ENCODE measurements at regions not wholly inside any gene's neighbourhood (a gene's known extent, or its start where the extent isn't known, plus 50 kb on each side); places are given as distances from the start of the nearest gene placed in this dataset.

DNA sequence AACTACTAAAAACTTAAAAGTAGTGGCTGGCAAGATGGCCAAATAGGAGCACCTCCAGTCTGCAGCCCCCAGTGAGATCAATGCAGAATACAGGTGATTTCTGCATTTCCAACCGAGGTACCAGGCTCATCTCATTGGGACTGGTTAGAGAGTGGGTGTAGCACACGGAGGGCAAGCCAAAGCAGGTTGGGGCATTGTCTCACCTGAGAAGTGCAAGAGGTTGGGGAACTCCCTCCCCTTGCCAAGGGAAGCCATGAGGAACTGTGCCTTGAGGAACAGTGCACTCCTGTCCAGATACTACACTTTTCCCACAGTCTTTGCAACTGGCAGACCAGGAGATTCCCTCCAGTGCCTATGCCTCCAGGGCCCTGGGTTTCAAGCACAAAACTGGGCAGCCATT lies 311.1 kb downstream of the PAPSS1 start:
- ChIA-PET POLR2A (no interaction called here), CTCF (ENCODE audit: low intra/inter-chr PET ratio) (no interaction called here)
- DNase-seq (ENCODE audit: extremely low read depth in 1 of 4, low spot score in 3 of 4) (no peak), ATAC-seq (no peak), FAIRE-seq (no peak)
- no TSS peak for BruUV-seq (replicated peaks)
- 0% methylated on average over 2 of the region's 2 CpGs for WGBS (ENCODE audit: insufficient coverage, low coverage, missing lambda C conversion rate)
- H3K9me3 ChIP-seq (replicated peaks; ENCODE audit: control insufficient read depth, insufficient read depth, low read depth, low read length), result no peaks in the 10 kb centered on the region
- H3K9me1 ChIP-seq (ENCODE audit: control insufficient read depth, insufficient read depth, low read length), result no peaks in the 10 kb centered on the region
- H3K4me1 ChIP-seq (replicated peaks in 1 of 2; ENCODE audit: control insufficient read depth in 2 of 2, insufficient read depth in 2 of 2, low read length in 2 of 2), result no peaks in the 10 kb centered on the region
- no peaks in the 10 kb centered on the region for H3K27me3 ChIP-seq (ENCODE audit: control insufficient read depth in 2 of 2, insufficient read depth in 2 of 2, low read length in 2 of 2)
- no peak overlapping the region for H2AFZ ChIP-seq (ENCODE audit: low read depth, low read length)
- H3K36me3 ChIP-seq (ENCODE audit: control insufficient read depth, insufficient read depth, low read length), result no peaks in the 10 kb centered on the region
- H3K4me3 ChIP-seq, result no peak overlapping the region
- in situ Hi-C loops (cut with MboI), result no loop called here
- H4K20me1 ChIP-seq (replicated peaks; ENCODE audit: control insufficient read depth, insufficient read depth, low read length), result no peaks in the 10 kb centered on the region
- no peak for TF ChIP-seq THRAP3 (IDR thresholded peaks at IDR 0.05; ENCODE audit: borderline replicate concordance)
- TF ChIP-seq, protein P1, sequence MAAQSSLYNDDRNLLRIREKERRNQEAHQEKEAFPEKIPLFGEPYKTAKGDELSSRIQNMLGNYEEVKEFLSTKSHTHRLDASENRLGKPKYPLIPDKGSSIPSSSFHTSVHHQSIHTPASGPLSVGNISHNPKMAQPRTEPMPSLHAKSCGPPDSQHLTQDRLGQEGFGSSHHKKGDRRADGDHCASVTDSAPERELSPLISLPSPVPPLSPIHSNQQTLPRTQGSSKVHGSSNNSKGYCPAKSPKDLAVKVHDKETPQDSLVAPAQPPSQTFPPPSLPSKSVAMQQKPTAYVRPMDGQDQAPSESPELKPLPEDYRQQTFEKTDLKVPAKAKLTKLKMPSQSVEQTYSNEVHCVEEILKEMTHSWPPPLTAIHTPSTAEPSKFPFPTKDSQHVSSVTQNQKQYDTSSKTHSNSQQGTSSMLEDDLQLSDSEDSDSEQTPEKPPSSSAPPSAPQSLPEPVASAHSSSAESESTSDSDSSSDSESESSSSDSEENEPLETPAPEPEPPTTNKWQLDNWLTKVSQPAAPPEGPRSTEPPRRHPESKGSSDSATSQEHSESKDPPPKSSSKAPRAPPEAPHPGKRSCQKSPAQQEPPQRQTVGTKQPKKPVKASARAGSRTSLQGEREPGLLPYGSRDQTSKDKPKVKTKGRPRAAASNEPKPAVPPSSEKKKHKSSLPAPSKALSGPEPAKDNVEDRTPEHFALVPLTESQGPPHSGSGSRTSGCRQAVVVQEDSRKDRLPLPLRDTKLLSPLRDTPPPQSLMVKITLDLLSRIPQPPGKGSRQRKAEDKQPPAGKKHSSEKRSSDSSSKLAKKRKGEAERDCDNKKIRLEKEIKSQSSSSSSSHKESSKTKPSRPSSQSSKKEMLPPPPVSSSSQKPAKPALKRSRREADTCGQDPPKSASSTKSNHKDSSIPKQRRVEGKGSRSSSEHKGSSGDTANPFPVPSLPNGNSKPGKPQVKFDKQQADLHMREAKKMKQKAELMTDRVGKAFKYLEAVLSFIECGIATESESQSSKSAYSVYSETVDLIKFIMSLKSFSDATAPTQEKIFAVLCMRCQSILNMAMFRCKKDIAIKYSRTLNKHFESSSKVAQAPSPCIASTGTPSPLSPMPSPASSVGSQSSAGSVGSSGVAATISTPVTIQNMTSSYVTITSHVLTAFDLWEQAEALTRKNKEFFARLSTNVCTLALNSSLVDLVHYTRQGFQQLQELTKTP (IDR thresholded peaks at IDR 0.05; ENCODE audit: low read depth in 1 of 2, partially characterized antibody in 2 of 2), result no peak
- TF ChIP-seq, protein P2, sequence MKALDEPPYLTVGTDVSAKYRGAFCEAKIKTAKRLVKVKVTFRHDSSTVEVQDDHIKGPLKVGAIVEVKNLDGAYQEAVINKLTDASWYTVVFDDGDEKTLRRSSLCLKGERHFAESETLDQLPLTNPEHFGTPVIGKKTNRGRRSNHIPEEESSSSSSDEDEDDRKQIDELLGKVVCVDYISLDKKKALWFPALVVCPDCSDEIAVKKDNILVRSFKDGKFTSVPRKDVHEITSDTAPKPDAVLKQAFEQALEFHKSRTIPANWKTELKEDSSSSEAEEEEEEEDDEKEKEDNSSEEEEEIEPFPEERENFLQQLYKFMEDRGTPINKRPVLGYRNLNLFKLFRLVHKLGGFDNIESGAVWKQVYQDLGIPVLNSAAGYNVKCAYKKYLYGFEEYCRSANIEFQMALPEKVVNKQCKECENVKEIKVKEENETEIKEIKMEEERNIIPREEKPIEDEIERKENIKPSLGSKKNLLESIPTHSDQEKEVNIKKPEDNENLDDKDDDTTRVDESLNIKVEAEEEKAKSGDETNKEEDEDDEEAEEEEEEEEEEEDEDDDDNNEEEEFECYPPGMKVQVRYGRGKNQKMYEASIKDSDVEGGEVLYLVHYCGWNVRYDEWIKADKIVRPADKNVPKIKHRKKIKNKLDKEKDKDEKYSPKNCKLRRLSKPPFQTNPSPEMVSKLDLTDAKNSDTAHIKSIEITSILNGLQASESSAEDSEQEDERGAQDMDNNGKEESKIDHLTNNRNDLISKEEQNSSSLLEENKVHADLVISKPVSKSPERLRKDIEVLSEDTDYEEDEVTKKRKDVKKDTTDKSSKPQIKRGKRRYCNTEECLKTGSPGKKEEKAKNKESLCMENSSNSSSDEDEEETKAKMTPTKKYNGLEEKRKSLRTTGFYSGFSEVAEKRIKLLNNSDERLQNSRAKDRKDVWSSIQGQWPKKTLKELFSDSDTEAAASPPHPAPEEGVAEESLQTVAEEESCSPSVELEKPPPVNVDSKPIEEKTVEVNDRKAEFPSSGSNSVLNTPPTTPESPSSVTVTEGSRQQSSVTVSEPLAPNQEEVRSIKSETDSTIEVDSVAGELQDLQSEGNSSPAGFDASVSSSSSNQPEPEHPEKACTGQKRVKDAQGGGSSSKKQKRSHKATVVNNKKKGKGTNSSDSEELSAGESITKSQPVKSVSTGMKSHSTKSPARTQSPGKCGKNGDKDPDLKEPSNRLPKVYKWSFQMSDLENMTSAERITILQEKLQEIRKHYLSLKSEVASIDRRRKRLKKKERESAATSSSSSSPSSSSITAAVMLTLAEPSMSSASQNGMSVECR (CRISPR knock-in tag; IDR thresholded peaks at IDR 0.05), result no peak
- TF ChIP-seq RFX5 (IDR thresholded peaks at IDR 0.05; ENCODE audit: low read depth, low read length), result no peak
- no peak for TF ChIP-seq ZNF347 (CRISPR knock-in tag; IDR thresholded peaks at IDR 0.05; ENCODE audit: low read depth)
- H3K27ac ChIP-seq (ENCODE audit: extremely low read depth, low read depth, low read length), result no peak overlapping the region
- intact Hi-C loops (cut with micrococcal nuclease), result no loop called here
- H3K9ac ChIP-seq (ENCODE audit: insufficient read depth in 1 of 2, low read depth in 2 of 2, low read length in 2 of 2), result no peak overlapping the region
- no peaks in the 10 kb centered on the region for H3K79me2 ChIP-seq (ENCODE audit: control insufficient read depth, insufficient read depth, low read length)
- no peak overlapping the region for H3K4me2 ChIP-seq (ENCODE audit: insufficient read depth, low read length)

All from K562 (cell line).